ENCODE measurements at regions not wholly inside any gene's neighbourhood (a gene's known extent, or its start where the extent isn't known, plus 50 kb on each side); places are given as distances from the start of the nearest gene placed in this dataset.

DNA sequence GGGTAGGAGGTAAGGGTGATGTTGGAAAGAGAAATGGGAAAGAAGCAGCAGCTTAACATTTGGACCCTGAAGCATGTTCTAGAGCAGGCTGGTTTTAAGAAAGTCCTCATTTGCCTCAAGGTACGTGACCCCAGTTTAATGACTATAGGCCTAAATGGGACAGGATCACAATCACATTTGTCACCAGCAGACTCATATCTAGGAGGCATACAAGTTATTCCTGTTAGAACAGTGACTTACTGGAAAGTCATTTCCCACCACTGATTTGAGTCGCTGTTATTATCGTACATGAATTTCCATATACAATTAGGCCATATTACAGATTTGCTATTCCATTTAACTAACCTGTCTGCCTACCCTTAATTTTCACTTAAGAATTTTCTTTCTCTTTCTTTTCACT, 326.1 kb downstream of the DAD1 start:
- TF ChIP-seq, protein P1, sequence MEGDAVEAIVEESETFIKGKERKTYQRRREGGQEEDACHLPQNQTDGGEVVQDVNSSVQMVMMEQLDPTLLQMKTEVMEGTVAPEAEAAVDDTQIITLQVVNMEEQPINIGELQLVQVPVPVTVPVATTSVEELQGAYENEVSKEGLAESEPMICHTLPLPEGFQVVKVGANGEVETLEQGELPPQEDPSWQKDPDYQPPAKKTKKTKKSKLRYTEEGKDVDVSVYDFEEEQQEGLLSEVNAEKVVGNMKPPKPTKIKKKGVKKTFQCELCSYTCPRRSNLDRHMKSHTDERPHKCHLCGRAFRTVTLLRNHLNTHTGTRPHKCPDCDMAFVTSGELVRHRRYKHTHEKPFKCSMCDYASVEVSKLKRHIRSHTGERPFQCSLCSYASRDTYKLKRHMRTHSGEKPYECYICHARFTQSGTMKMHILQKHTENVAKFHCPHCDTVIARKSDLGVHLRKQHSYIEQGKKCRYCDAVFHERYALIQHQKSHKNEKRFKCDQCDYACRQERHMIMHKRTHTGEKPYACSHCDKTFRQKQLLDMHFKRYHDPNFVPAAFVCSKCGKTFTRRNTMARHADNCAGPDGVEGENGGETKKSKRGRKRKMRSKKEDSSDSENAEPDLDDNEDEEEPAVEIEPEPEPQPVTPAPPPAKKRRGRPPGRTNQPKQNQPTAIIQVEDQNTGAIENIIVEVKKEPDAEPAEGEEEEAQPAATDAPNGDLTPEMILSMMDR (conservative IDR thresholded peaks at IDR 0.05): no peak
- TF ChIP-seq ZFX (IDR thresholded peaks at IDR 0.05): no peak

All from C4-2B (cell line).